GM19438 (cell line): ENCODE measurements at regions not wholly inside any gene's neighbourhood (a gene's known extent, or its start where the extent isn't known, plus 50 kb on each side); places are given as distances from the start of the nearest gene placed in this dataset.

Source experiments
- ATAC-seq: cut with Tn5 transposase; IDR thresholded peaks from one replicate; pipeline ENCODE4 v1.9.1; 2021; ENCODE audit warnings: low read depth; ENCODE audit not compliant: unreplicated experiment

GRCh38 chr1:228913626-228914414 is 178.5 kb downstream of the RHOU start:
- no peak for ATAC-seq

DNA sequence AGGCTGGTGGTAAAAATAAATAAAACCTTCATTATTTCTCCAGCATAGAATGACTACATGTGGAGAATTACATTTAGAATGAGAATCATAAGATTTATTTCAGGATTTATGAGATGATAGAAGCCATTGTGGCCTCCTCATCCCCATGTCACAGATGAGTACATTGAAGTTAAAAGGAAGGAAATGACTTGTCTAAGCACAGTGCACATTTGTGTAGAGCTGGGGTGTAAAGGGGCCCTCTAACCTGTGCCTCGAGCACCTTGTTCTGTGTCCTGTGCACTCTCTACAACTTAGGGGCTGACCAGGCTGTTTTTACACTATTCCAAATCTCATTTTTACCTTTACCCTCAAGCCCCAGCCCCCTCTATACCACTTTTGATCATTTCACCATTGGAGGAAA is 179.4 kb downstream of the RHOU start:
- ATAC-seq, result no peak

DNA sequence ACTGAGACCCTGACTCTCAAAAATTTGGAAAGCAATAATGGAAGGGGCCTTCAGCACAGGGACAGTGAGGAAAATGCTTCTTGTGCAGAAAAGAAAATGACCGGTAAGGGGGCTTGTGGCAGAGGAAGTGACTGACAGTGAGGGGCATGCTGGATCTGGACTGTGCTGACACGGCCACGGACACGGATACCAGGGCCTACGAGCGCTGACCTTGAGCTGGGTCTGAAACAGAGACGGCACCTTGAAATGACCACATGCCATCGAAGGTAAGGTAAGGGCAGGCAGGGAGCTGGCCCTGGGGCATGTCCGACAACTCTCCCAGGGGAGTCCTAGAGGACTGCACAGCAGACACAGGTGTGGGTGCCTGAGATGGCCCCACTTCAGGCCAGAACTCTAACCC is 182.1 kb downstream of the RHOU start:
- no peak for ATAC-seq

DNA sequence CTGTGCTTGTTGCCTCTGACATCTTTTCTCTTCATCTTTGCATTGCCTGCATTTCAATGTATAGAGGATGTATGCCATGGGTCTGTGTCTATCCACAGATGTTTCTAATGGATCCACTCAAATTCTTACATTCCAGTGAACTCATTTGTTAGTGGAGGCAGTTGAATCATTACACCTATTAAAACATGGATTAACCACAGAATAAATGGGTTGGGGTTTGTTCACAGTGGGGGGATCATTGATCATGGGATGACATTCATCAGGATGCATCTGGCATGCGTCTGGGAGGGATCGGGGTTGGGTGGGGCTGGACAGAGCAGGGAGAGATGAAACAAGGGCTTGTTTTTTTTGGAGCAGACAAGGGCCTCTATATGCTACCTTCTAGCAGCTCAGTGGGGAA is 182.5 kb downstream of the RHOU start:
- no peak for ATAC-seq

GRCh38 chr1:228918335-228918734 is 183.1 kb downstream of the RHOU start:
- ATAC-seq, result no peak

DNA sequence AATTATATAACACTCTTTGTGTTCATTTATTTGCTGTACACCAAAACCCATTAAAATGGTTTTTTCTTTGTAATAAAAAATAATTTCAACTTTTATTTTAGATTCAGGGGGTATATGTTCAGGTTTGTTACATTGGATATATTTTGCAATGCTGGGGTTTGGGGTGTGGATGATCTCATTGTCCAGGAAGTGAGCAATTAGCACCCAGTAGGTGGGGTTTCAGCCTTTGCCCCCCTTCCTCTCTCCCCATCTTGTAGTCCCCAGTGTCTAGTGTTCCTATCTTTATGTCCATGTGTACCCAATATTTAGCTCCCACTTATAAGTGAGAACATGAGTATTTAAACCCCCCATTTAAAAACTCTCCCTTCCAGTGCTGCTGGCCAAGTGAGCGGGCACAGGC is 184.6 kb downstream of the RHOU start:
- no peak for ATAC-seq

DNA sequence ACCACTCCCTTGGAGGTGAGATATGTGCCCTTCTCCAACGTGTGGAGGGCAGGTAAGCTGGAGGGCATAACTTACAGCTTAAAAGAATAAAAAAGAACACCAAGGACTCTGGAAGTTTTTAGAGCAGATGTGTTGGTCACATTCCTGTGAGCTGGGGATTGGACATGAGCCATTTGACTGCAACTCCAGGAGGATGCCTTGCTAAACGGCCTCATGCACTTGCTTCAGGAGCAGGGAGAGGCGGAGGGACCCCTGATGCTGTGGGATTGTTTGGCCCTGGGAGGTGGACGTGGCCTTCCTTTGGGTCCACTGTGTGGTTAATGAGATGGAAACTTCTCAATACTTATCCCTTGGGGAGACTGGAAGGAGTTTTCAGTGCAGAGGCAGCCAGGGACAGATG is 185.6 kb downstream of the RHOU start:
- no peak for ATAC-seq

DNA sequence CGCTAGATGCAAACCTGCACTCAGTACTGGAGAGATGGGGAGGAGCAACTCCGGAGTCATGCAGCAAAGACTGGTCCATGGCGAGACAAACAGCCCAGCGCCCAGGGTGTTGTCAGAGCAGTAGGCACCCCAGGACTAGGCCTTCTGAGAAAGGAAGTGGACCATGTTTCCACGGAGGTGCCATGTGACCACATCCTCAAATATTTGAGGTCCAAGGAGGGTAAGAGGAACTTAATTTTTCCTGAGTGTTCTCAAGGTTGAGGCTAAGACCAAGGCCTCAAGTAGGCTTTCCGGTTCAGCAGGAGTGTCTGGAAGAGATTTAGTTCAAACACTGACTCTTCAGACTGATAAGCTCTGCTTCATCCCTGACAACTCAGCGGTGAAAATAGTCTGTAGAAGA is 186.2 kb downstream of the RHOU start:
- no peak for ATAC-seq

DNA sequence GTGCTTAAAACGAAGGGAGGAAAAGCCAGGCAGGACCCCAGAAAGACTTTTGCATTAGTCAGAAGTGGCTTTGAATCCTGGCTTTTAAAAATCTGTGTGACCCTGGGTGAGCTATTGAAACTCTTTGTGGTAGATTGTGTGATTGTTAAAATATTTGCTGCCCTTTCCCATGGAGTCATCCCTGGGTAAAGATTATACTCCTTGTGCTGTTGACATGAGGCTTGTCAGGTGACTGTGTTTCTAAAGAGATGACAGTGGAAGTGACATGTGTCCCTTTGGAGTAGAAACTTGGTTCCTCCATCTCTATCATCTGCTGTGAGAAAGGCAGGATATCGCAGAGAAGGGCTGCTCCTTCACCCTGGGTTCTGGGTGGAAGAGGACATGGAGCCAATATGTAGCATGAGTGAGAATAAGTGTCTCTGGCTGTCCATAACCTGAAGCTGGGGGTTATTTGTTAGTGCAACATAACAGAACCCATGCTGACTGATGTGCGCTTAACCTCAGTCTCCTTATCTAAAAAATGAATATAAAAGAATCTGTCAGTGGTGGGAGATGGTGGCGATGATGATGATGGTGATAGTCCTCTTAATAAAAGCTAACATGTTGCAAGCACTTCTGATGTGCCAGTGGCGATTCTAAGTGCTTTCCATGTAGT is 187.6 kb downstream of the RHOU start:
- no peak for ATAC-seq

DNA sequence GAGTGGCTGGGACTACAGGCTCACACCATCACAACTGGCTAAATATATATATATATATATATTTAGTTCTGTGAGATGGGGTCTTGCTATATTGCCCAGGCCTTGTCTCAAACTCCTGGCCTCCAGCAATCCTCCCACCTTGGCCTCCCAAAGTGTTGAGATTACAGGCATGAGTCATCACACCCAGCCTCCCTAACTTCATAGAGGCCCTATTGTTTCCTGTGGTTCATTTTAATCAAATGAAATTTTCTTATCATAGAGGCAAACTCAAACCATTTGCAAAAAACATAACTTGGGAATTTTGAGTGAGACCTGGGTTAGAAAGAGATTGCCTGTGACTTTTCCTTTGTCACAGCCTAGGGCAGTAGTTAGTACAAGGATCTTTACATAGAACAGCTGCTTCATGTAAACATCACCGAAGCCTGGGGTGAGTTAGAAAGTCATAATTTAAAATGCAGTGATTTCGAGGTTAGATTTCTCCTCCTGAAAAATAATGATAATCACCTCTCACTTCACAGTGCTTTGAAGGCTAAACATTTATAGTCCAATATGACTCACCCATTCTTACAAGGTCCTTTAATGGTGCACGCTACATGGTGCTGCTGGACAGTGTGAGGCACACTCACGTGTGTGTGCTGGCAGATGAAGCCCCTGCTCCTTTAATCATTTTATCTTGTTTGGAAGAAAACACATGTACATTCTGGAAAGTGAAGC is 188.9 kb downstream of the RHOU start:
- no peak for ATAC-seq

GRCh38 chr1:228925691-228926090 is 190.4 kb downstream of the RHOU start:
- ATAC-seq, result no peak

- ATAC-seq, result no peak
Measured at GRCh38 chr1:228927421-228927820, 192.1 kb downstream of the RHOU start.

GRCh38 chr1:228927946-228928898 is 192.9 kb downstream of the RHOU start:
- ATAC-seq, result no peak

GRCh38 chr1:228929476-228930027 is 194.3 kb downstream of the RHOU start:
- ATAC-seq, result no peak

- no peak for ATAC-seq
Measured at GRCh38 chr1:228930479-228930957, 195.2 kb downstream of the RHOU start.

DNA sequence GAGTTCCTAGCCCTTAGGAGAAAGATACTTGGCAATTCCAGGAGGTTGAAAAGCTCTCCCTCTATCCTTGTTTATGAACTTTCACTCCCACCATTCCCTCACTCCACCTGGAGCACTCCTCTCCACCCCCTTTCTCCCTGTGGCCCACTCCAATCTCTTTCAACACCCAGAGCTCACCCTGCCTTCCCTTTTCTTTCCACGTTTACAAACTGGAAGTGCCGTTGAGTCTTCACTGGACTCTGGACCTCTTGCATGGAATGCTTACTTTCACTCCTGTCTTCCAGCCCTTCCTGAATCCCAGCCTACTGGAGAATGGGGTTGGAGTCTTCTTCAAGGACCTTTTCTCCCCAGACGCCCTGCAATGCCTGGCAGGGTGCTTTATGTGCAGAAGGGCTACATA is 198.5 kb downstream of the RHOU start:
- no peak for ATAC-seq

GRCh38 chr1:228935198-228935663 is 200.0 kb downstream of the RHOU start:
- no peak for ATAC-seq

DNA sequence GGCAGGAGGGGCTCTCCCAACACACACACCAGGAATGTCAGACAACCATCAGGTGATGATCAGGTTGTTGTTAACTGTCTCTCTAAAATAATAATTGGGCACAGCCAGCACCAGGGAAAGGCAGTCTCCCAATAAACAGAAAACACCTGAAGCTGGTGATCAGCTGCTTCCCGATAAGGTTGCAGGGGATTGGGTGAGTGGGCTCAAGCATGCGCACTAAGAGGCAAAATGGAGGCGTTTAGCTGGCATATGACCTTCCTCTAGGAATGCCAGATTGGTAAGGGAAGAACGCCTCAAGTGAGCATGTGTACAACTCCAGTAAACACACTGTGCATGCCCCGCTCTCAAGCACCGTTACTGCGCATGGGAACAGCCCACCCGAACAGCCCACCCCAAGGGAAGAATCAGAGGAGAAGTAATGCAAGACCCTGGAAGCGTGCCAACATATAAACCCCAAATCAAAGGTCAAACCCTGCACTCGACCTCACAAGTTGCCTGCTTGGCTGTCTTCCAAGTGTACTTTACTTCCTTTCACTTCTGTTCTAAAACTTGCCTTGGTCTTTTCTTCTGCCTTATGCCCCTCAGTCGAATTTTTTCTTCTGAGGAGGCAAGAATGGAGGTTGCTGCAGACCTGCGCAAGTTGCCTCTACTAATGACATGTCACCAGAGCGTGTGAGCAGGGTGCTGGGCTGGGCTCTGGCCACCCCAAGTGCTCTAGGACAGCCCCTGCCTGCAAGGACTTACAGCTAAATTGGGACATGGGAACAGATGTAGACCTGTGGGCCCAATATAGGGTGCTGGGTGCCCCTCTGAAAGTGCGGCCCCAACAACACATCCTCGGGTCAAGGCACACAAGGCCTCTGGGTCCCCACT is 200.8 kb downstream of the RHOU start:
- no peak for ATAC-seq

GRCh38 chr1:228936881-228937280 is 201.6 kb downstream of the RHOU start:
- no peak for ATAC-seq
